Karpas-422 (cell line): ENCODE measurements at regions not wholly inside any gene's neighbourhood (a gene's known extent, or its start where the extent isn't known, plus 50 kb on each side); places are given as distances from the start of the nearest gene placed in this dataset.

Experiments used
- DNase-seq: peaks from one replicate; pipeline ENCODE4 v3.0.0-alpha.2; 2015
- H2AFZ ChIP-seq: fragments of 200-600 bp; sonication (generic); 2 replicates; pipeline ENCODE4 v1.6.1; 2014; ENCODE audit warnings: antibody characterized with exemption, low read length, mixed read lengths
- H3K27ac ChIP-seq: fragments of 200-600 bp; sonication (generic); 2 replicates; pipeline ENCODE4 v1.5.1; 2014; ENCODE audit warnings: mild to moderate bottlenecking, low read length, moderate library complexity
- H3K27me3 ChIP-seq: fragments of 200-600 bp; sonication (generic); 2 replicates; pipeline ENCODE4 v1.6.1; 2014; ENCODE audit warnings: low read length, mixed read lengths
- H3K36me3 ChIP-seq: fragments of 200-600 bp; sonication (generic); 2 replicates; pipeline ENCODE4 v1.6.1; 2014; ENCODE audit warnings: low read length, mixed read lengths; ENCODE audit not compliant: insufficient read depth
- H3K4me1 ChIP-seq: fragments of 200-600 bp; sonication (generic); 2 replicates; pipeline ENCODE4 v1.6.1; 2014; ENCODE audit warnings: mild to moderate bottlenecking, low read length, mixed read lengths
- H3K4me2 ChIP-seq: fragments of 200-600 bp; sonication (generic); 2 replicates; pipeline ENCODE4 v1.6.1; 2014; ENCODE audit warnings: low read length, low read depth, mild to moderate bottlenecking; ENCODE audit not compliant: poor library complexity, severe bottlenecking
- H3K4me3 ChIP-seq: fragments of 200-600 bp; sonication (generic); 2 replicates; pipeline ENCODE4 v1.5.1; 2014; ENCODE audit warnings: mild to moderate bottlenecking, antibody characterized with exemption, low read length, mixed read lengths
- H3K79me2 ChIP-seq: fragments of 200-600 bp; sonication (generic); 2 replicates; pipeline ENCODE4 v1.6.1; 2014; ENCODE audit warnings: mild to moderate bottlenecking, low read length, mixed read lengths
- H3K9ac ChIP-seq: fragments of 200-600 bp; sonication (generic); 2 replicates; pipeline ENCODE4 v1.6.0; 2014; ENCODE audit warnings: low read length
- H3K9me2 ChIP-seq: fragments of 200-600 bp; sonication (generic), shearing (Covaris generic); replicated peaks from 2 replicates; pipeline ENCODE4 v1.6.0; 2014; ENCODE audit warnings: mild to moderate bottlenecking, low read length, moderate library complexity; ENCODE audit not compliant: insufficient read depth
- H3K9me3 ChIP-seq: fragments of 300-700, 200-600 bp; sonication (generic); 2 replicates; pipeline ENCODE4 v1.6.1; 2014; ENCODE audit warnings: low read length, mixed read lengths
- H4K20me1 ChIP-seq: fragments of 200-600 bp; sonication (generic); 2 replicates; pipeline ENCODE4 v1.6.1; 2014; ENCODE audit warnings: mild to moderate bottlenecking, antibody characterized with exemption, low read length, low read depth; ENCODE audit not compliant: insufficient read depth

DNA sequence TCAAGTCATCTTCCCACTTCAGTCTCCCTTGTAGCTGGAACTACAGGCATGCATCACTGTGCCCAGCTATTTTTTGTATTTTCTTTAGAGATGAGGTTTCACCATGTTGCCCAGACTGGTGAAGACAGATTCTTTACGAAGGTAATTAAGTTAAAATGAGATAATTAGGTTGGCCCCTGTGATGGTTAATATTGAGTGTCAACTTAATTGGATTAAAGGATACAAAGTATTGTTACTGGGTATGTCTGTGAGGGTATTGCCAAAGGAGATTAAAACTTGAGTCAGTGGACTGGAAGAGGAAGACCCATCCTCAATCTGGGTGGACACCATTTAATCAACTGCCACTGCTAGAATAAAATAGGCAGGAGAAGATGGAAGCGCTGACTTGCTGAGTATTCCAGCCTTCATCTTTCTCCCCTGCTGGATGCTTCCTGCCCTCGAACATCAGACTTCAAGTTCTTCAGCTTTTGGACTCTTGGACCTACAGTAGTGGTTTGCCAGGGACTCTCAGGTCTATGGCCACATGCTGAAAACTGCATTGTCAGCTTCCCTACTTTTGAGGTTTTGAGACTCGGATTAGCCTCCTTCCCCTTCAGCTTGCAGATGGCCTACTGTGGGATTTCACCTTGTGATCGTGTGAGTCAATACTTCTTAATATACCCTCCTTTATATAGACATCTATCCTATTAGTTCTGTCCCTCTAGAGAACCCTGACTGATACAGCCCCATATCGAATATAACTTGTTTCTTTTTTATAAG is 269.1 kb downstream of the TMX3 start:
- DNase-seq, result no peak
- no peak overlapping the region for H3K27ac ChIP-seq

DNA sequence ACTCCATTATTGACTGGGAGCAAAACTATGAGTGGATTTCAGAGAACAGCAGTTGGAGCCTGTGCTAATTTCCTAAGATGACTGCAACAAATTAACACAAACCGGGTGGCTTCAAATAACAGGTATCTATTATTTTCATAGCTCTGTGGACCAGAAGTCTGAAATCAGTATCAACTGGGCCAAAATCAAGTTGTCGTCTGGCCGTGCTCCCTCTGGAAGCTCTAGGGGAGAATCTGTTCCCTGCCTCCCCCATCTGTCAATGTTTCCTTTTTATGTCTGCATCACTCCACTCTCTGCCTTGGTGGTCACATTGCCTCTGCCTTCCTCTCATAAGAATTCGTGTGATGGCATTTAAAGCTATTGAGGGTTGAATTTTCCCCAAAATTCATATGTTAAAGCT is 269.8 kb downstream of the TMX3 start:
- DNase-seq, result no peak
- Histone ChIP-seq H3K4me3 (no peak overlapping the region), H3K79me2 (no peaks in the 10 kb centered on the region)

More for the DNA sequence above, 269.1 kb downstream of the TMX3 start:
- no peak overlapping the region for H3K4me3 ChIP-seq
- H3K4me2 ChIP-seq, result no peak overlapping the region
- no peaks in the 10 kb centered on the region for H4K20me1 ChIP-seq
- no peaks in the 10 kb centered on the region for H3K27me3 ChIP-seq
- H3K9me3 ChIP-seq, result no peaks in the 10 kb centered on the region
- no peaks in the 10 kb centered on the region for H3K36me3 ChIP-seq
- H3K9me2 ChIP-seq, result no peaks in the 10 kb centered on the region
- H3K4me1 ChIP-seq, result no peaks in the 10 kb centered on the region
- H3K79me2 ChIP-seq, result no peaks in the 10 kb centered on the region
- H3K9ac ChIP-seq, result no peak overlapping the region
- no peak overlapping the region for H2AFZ ChIP-seq

DNA sequence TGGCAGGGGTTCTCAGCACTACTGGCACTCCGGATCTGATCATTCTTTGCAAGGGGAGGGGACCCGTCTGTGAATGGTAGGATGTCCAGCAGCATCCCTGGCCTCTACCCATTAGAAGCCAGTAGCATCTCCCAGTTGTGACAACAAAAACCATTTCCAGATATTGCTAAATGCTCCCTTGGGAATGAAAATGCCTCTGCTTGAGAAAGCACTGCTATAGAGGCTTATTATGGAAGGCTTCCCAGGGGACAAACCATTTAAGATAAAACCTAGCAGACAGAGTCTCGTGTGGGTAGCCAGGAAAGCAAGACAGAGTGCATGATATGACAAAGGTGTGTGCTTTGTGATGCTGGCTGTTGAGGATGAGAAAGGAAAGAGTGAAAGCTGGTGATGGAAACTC is 273.7 kb downstream of the TMX3 start:
- Histone ChIP-seq H4K20me1 (no peaks in the 10 kb centered on the region), H2AFZ (no peak overlapping the region), H3K9me2 (no peaks in the 10 kb centered on the region), H3K9me3 (peaks cover 5% of the 10 kb centered on the region; the same call in 1 of the 2 replicates), H3K4me1 (no peaks in the 10 kb centered on the region), H3K4me2 (no peak overlapping the region), H3K36me3 (no peaks in the 10 kb centered on the region), H3K79me2 (no peaks in the 10 kb centered on the region), H3K4me3 (no peak overlapping the region), H3K27me3 (no peaks in the 10 kb centered on the region), H3K27ac (no peak overlapping the region), H3K9ac (no peak overlapping the region)
- DNase-seq, result no peak

More for the DNA sequence above, 269.8 kb downstream of the TMX3 start:
- H3K27me3 ChIP-seq, result no peaks in the 10 kb centered on the region
- H3K4me1 ChIP-seq, result no peaks in the 10 kb centered on the region
- H3K9me2 ChIP-seq, result no peaks in the 10 kb centered on the region
- no peak overlapping the region for H2AFZ ChIP-seq
- H3K36me3 ChIP-seq, result no peaks in the 10 kb centered on the region
- H3K27ac ChIP-seq, result no peak overlapping the region
- H4K20me1 ChIP-seq, result no peaks in the 10 kb centered on the region
- no peak overlapping the region for H3K9ac ChIP-seq
- no peaks in the 10 kb centered on the region for H3K9me3 ChIP-seq
- H3K4me2 ChIP-seq, result no peak overlapping the region

DNA sequence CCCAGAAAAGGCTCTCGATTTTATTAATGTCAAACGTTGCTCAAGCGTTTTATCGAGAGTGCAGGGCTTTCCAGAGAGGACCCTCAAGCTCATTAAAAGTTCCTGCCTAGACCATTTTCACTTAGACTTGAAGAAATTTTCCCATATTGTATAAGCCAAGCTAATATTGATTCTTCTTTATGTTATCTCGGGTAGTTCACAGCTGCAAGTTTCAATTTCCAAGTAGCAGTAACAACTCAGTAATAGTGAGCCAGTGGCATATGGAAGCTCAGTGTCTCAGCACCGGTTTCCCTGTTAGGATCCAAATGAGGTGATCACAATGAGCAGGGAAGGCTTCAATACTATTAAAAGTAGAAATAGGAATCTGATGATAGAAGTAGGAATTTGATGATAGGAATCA is 274.5 kb downstream of the TMX3 start:
- H3K9me2 ChIP-seq, result no peaks in the 10 kb centered on the region
- H4K20me1 ChIP-seq, result no peaks in the 10 kb centered on the region
- H3K9me3 ChIP-seq, result peaks cover 11% of the 10 kb centered on the region
- H3K9ac ChIP-seq, result no peak overlapping the region
- H3K4me1 ChIP-seq, result no peaks in the 10 kb centered on the region
- no peaks in the 10 kb centered on the region for H3K36me3 ChIP-seq
- no peak overlapping the region for H3K27ac ChIP-seq
- H3K79me2 ChIP-seq, result no peaks in the 10 kb centered on the region
- H3K4me2 ChIP-seq, result no peak overlapping the region
- H3K4me3 ChIP-seq, result no peak overlapping the region
- H2AFZ ChIP-seq, result no peak overlapping the region
- no peak for DNase-seq
- H3K27me3 ChIP-seq, result no peaks in the 10 kb centered on the region

DNA sequence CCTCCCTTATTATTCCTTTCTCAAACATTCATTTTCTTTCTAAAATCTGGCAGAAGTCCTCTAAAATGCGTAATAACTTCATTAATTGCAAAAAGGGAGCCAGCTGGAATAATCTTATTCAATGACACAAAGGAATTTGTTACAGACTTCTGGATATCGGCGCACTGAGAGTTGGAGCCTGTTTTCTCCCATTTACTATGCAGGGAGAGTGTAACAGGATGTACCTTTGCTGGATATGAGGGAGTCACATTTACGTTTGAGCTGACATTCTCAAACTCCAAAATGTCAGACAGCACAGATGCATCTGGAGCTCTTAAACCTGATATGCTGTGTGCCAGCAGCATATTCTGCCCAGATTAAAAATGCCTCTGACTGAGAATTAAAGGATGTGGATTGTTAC is 275.3 kb downstream of the TMX3 start:
- no peaks in the 10 kb centered on the region for H4K20me1 ChIP-seq

DNA sequence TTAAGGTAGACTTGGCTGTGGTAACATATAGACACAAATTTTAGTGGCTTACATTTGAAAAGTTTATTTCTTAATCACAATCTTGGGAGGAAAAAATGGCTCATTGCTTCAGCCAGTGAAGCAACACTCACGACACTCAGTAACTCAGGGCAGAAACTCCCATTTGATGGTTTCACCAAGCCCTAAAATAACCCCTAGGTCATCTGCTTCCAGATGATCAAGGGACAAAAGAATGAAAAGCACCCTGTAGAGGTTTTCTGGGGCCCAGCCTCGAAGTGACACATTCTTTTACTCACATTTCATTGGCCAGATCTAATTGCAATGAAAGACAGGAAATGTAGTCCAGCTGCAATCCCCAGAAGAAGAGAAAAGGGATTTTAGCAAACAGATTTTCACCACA is 275.9 kb downstream of the TMX3 start:
- H3K4me1 ChIP-seq, result no peaks in the 10 kb centered on the region
- H3K9ac ChIP-seq, result no peak overlapping the region
- no peaks in the 10 kb centered on the region for H3K9me2 ChIP-seq
- no peaks in the 10 kb centered on the region for H3K36me3 ChIP-seq
- H3K4me3 ChIP-seq, result no peak overlapping the region
- no peak overlapping the region for H2AFZ ChIP-seq
- no peak overlapping the region for H3K4me2 ChIP-seq
- H4K20me1 ChIP-seq, result no peaks in the 10 kb centered on the region
- H3K27me3 ChIP-seq, result no peaks in the 10 kb centered on the region
- H3K27ac ChIP-seq, result no peak overlapping the region
- no peak for DNase-seq
- peaks cover 16% of the 10 kb centered on the region for H3K9me3 ChIP-seq
- H3K79me2 ChIP-seq, result no peaks in the 10 kb centered on the region

More for the DNA sequence above, 275.3 kb downstream of the TMX3 start:
- H3K36me3 ChIP-seq, result no peaks in the 10 kb centered on the region
- H3K9me3 ChIP-seq, result peaks cover 16% of the 10 kb centered on the region
- DNase-seq, result no peak
- H3K4me2 ChIP-seq, result no peak overlapping the region
- H3K4me1 ChIP-seq, result no peaks in the 10 kb centered on the region
- no peaks in the 10 kb centered on the region for H3K27me3 ChIP-seq
- H3K9me2 ChIP-seq, result no peaks in the 10 kb centered on the region
- no peaks in the 10 kb centered on the region for H3K79me2 ChIP-seq
- no peak overlapping the region for H3K9ac ChIP-seq
- H3K27ac ChIP-seq, result no peak overlapping the region
- no peak overlapping the region for H3K4me3 ChIP-seq
- no peak overlapping the region for H2AFZ ChIP-seq

DNA sequence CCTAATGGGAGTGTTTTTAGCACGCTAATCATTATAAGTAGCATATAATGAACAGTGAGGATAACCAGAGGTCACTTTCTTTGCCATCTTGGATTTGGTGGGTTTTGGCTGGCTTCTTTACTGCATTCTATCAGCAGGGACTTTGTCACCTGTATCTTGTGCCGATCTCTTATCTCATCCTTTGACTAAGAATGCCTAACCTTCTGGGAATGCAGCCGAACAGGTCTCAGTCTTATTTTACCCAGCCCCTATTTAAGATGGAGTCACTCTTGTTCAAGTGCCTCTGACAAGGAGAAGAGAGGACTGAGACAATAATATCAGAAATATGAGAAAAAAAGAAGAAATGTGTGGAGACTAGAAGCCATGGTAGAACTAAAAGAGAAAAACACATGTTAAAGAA is 276.4 kb downstream of the TMX3 start:
- Histone ChIP-seq H2AFZ (no peak overlapping the region), H3K4me3 (no peak overlapping the region), H3K4me1 (no peaks in the 10 kb centered on the region), H3K27me3 (no peaks in the 10 kb centered on the region), H3K79me2 (no peaks in the 10 kb centered on the region), H3K36me3 (no peaks in the 10 kb centered on the region), H4K20me1 (no peaks in the 10 kb centered on the region), H3K9me3 (peaks cover 16% of the 10 kb centered on the region), H3K9me2 (no peaks in the 10 kb centered on the region), H3K27ac (no peak overlapping the region), H3K9ac (no peak overlapping the region), H3K4me2 (no peak overlapping the region)
- no peak for DNase-seq

DNA sequence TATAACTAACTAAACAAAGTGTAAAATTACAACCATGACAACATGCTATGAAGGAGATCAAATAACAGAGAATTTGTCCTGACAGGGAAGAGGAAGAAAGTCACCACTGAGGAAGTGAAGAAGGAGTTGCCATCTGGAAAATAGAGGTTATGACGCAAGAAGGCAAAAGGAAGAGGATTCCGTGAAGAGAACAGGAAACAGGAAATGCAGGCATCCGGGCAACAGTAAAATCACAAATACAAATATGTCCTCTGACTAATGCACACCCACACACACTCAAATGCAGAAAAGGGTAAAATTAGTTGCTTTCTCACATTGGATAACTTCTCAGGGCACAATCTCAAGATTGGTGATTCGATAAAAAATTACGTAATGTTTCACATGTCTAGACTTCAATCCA is 278.4 kb downstream of the TMX3 start:
- Histone ChIP-seq H3K9me3 (peaks cover 16% of the 10 kb centered on the region), H2AFZ (no peak overlapping the region), H3K9ac (no peak overlapping the region), H3K36me3 (no peaks in the 10 kb centered on the region), H4K20me1 (no peaks in the 10 kb centered on the region), H3K4me2 (no peak overlapping the region), H3K4me1 (no peaks in the 10 kb centered on the region), H3K27ac (no peak overlapping the region), H3K27me3 (no peaks in the 10 kb centered on the region), H3K4me3 (no peak overlapping the region), H3K79me2 (no peaks in the 10 kb centered on the region), H3K9me2 (no peaks in the 10 kb centered on the region)
- DNase-seq, result no peak
